ENCODE measurements at regions not wholly inside any gene's neighbourhood (a gene's known extent, or its start where the extent isn't known, plus 50 kb on each side); places are given as distances from the start of the nearest gene placed in this dataset.
A peak's percentile ranks its signal among the peaks of the same experiment; 100 is the strongest.

DNA sequence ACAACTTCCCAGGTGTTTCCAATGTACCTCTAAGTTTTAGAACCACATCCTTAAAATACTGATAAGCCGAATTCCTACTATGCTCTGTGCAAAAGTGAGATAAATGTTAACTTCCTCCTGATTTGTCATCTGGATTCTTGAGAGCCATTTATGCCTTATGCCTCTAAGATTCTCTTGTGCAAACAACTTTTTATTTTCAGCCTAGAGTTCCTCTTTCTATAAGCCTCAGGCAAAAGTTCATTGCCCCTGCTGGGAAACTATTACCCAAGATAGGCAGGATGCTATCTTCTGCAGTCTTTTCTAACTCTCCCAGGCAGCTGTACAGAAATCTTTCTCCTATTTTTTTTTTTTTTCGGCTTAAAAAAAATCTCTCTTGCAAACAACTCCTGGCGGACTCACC lies 216.1 kb downstream of the KCNJ3 start:
- peaks cover 16% of the 10 kb centered on the region for H3K4me1 ChIP-seq (ENCODE audit: control insufficient read depth, low read length)
- peak overlapping the region; percentile 11; the same call in 1 of the 2 replicates for H3K4me2 ChIP-seq (ENCODE audit: low read length)
- H3K27me3 ChIP-seq (ENCODE audit: control insufficient read depth, low read length): no peaks in the 10 kb centered on the region
- no peaks in the 10 kb centered on the region for H3K9me2 ChIP-seq (replicated peaks; ENCODE audit: control insufficient read depth, low read length)
- H3K36me3 ChIP-seq (ENCODE audit: control insufficient read depth, low read length): no peaks in the 10 kb centered on the region
- no peak overlapping the region for H3K27ac ChIP-seq (ENCODE audit: low read depth, low read length)
- TF ChIP-seq EZH2phosphoT487 (IDR thresholded peaks at IDR 0.05; ENCODE audit: borderline replicate concordance, low read length): no peak
- TF ChIP-seq, protein P1, sequence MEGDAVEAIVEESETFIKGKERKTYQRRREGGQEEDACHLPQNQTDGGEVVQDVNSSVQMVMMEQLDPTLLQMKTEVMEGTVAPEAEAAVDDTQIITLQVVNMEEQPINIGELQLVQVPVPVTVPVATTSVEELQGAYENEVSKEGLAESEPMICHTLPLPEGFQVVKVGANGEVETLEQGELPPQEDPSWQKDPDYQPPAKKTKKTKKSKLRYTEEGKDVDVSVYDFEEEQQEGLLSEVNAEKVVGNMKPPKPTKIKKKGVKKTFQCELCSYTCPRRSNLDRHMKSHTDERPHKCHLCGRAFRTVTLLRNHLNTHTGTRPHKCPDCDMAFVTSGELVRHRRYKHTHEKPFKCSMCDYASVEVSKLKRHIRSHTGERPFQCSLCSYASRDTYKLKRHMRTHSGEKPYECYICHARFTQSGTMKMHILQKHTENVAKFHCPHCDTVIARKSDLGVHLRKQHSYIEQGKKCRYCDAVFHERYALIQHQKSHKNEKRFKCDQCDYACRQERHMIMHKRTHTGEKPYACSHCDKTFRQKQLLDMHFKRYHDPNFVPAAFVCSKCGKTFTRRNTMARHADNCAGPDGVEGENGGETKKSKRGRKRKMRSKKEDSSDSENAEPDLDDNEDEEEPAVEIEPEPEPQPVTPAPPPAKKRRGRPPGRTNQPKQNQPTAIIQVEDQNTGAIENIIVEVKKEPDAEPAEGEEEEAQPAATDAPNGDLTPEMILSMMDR (IDR thresholded peaks at IDR 0.05; ENCODE audit: low read depth, low read length, poor library complexity, severe bottlenecking): no peak
- H3K9me3 ChIP-seq (ENCODE audit: control insufficient read depth, insufficient read depth, low read length): no peaks in the 10 kb centered on the region
- H4K20me1 ChIP-seq (ENCODE audit: control insufficient read depth, insufficient read depth, low read depth, low read length): no peaks in the 10 kb centered on the region
- H3K4me3 ChIP-seq (ENCODE audit: low read length): no peak overlapping the region
- no peaks in the 10 kb centered on the region for H3K79me2 ChIP-seq (ENCODE audit: control insufficient read depth, low read length)
- H3F3A ChIP-seq (ENCODE audit: control insufficient read depth, insufficient read depth): no peaks in the 10 kb centered on the region

DNA sequence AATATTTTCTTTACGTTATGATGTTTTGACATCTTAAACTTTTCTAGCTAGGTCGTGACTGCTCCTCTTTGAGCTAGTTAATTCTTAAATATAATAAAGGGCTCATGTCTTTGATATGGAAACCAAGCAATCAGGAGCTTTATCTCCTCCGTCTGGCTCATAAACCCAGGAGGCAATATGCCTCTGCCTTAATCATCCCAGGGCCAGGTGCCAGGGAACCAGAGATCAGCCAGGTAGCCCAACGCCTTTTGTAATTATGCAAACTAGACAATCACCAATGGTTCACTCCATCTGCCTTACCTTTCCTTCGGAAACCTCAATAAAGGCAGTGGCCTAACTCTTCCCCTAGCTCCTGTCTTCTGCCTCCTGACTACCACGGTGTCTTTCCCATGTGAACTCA lies 213.7 kb downstream of the KCNJ3 start:
- Histone ChIP-seq H3K9me2 (replicated peaks; ENCODE audit: control insufficient read depth, low read length) (no peaks in the 10 kb centered on the region), H3K27me3 (ENCODE audit: control insufficient read depth, low read length) (no peaks in the 10 kb centered on the region), H3K4me1 (ENCODE audit: control insufficient read depth, low read length) (peaks cover 16% of the 10 kb centered on the region), H3K27ac (ENCODE audit: low read depth, low read length) (no peak overlapping the region), H3K36me3 (ENCODE audit: control insufficient read depth, low read length) (no peaks in the 10 kb centered on the region), H3K4me2 (ENCODE audit: low read length) (no peak overlapping the region), H3K9me3 (ENCODE audit: control insufficient read depth, insufficient read depth, low read length) (no peaks in the 10 kb centered on the region), H3K4me3 (ENCODE audit: low read length) (no peak overlapping the region), H4K20me1 (ENCODE audit: control insufficient read depth, insufficient read depth, low read depth, low read length) (no peaks in the 10 kb centered on the region), H3F3A (ENCODE audit: control insufficient read depth, insufficient read depth) (no peaks in the 10 kb centered on the region), H3K79me2 (ENCODE audit: control insufficient read depth, low read length) (no peaks in the 10 kb centered on the region)
- TF ChIP-seq EZH2phosphoT487 (IDR thresholded peaks at IDR 0.05; ENCODE audit: borderline replicate concordance, low read length): no peak
- TF ChIP-seq, protein P1 (IDR thresholded peaks at IDR 0.05; ENCODE audit: low read depth, low read length, poor library complexity, severe bottlenecking): no peak

DNA sequence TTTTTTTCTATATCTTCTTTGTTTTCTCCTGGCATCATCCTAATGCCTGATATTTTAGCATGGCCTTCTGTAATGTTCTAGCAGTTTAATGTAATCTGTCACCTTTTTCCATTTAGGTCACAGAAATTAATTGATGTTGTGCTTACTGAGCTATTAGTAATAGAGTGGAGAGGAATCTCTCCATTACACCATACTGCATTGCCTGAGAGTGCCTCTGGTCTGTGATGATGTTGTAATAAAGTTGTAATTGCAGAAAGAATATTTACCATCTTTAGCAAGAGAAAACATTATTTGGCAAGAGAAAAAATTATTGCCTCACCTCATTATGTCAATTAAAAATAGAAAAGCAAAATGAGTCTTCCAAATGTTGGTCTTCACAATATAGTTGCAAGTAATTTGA lies 213.2 kb downstream of the KCNJ3 start:
- Histone ChIP-seq H3K4me2 (ENCODE audit: low read length) (no peak overlapping the region), H3K4me1 (ENCODE audit: control insufficient read depth, low read length) (peaks cover 16% of the 10 kb centered on the region)

More for the DNA sequence above, 213.2 kb downstream of the KCNJ3 start:
- Histone ChIP-seq H3K36me3 (ENCODE audit: control insufficient read depth, low read length) (no peaks in the 10 kb centered on the region), H3K27me3 (ENCODE audit: control insufficient read depth, low read length) (no peaks in the 10 kb centered on the region), H3F3A (ENCODE audit: control insufficient read depth, insufficient read depth) (no peaks in the 10 kb centered on the region), H3K4me3 (ENCODE audit: low read length) (no peak overlapping the region), H3K27ac (ENCODE audit: low read depth, low read length) (no peak overlapping the region), H4K20me1 (ENCODE audit: control insufficient read depth, insufficient read depth, low read depth, low read length) (no peaks in the 10 kb centered on the region), H3K79me2 (ENCODE audit: control insufficient read depth, low read length) (no peaks in the 10 kb centered on the region), H3K9me3 (ENCODE audit: control insufficient read depth, insufficient read depth, low read length) (no peaks in the 10 kb centered on the region), H3K9me2 (replicated peaks; ENCODE audit: control insufficient read depth, low read length) (no peaks in the 10 kb centered on the region)
- TF ChIP-seq, protein P1 (IDR thresholded peaks at IDR 0.05; ENCODE audit: low read depth, low read length, poor library complexity, severe bottlenecking): no peak
- no peak for TF ChIP-seq EZH2phosphoT487 (IDR thresholded peaks at IDR 0.05; ENCODE audit: borderline replicate concordance, low read length)

All from DOHH2 (cell line).